HCT116 (cell line): ENCODE measurements at regions not wholly inside any gene's neighbourhood (a gene's known extent, or its start where the extent isn't known, plus 50 kb on each side); places are given as distances from the start of the nearest gene placed in this dataset.

Experiments used
- ATAC-seq: fragments of 200-7000 bp; cut with Tn5 transposase; 2 replicates; pipeline ENCODE4 v1.9.1; 2020; ENCODE audit warnings: mild to moderate bottlenecking, moderate library complexity
- BruUV-seq: library from RNA; stranded (reverse); fragments of 400-500 nt; replicated peaks from 2 replicates; lab custom pipeline; 2021; lab: Mats Ljungman, UMichigan
- CTCF ChIA-PET: fragments of 300-600 bp; sonication (Branson Sonifier 250); formaldehyde crosslinking; loops from one replicate; lab custom pipeline; 2021; ENCODE audit warnings: antibody characterized with exemption; lab: Charles Lee
- POLR2A ChIA-PET: fragments of 300-600, 350-600 bp; sonication (Branson Sonifier 250); formaldehyde crosslinking; loops from one replicate; lab custom pipeline; 2021; ENCODE audit warnings: antibody characterized with exemption; lab: Charles Lee
- RAD21 ChIA-PET, 2 experiments: fragments of 300-600 bp; sonication (Branson Sonifier 250); formaldehyde crosslinking; loops; one replicate each; lab custom pipeline; 2023; ENCODE audit warnings: low total read pairs in 2 of 2; ENCODE audit not compliant: uncharacterized antibody in 2 of 2, unreplicated experiment in 2 of 2, low non-redundant PET in 1 of 2; lab: Charles Lee
- DNase-seq: peaks from one replicate; pipeline ENCODE4 v3.0.0-alpha.2; 2010; ENCODE audit warnings: low read depth, low spot score
- H2AFZ ChIP-seq: fragments of 200-600 bp; shearing (Covaris generic), sonication (generic); 2 replicates; pipeline ENCODE4 v1.6.1; 2017; ENCODE audit warnings: low read depth, mixed run types, mixed read lengths, antibody characterized with exemption, low read length; ENCODE audit not compliant: poor library complexity, severe bottlenecking
- H3K27ac ChIP-seq: 2 replicates; pipeline ENCODE4 v1.5.1; 2012; ENCODE audit warnings: low read depth, low read length
- H3K27me3 ChIP-seq: fragments of 200-600 bp; sonication (generic); 2 replicates; pipeline ENCODE4 v1.6.1; 2016; ENCODE audit warnings: mixed run types, low read length, mixed read lengths; ENCODE audit not compliant: insufficient read depth
- H3K36me3 ChIP-seq, 2 experiments: fragments of 200-500 bp in 1 of 2; fragments of 200-600 bp in 1 of 2; sonication (Bioruptor generic) in 1 of 2; sonication (generic) in 1 of 2; 2 replicates each; pipeline versions ENCODE4 v1.5.1 to v1.6.1; 2014 to 2016; ENCODE audit warnings: low read length in 2 of 2, inconsistent platforms in 1 of 2, mixed read lengths in 1 of 2, mixed run types in 1 of 2; ENCODE audit not compliant: insufficient read depth in 2 of 2, control insufficient read depth in 1 of 2
- H3K4me1 ChIP-seq, 2 experiments: fragments of 200-600 bp in 1 of 2; sonication (generic) in 1 of 2; 2 replicates each; pipeline versions ENCODE4 v1.5.1 to v1.6.1; 2012 to 2017; ENCODE audit warnings: low read length in 2 of 2, inconsistent platforms in 1 of 2, mild to moderate bottlenecking in 1 of 2, mixed read lengths in 1 of 2, mixed run types in 1 of 2, moderate library complexity in 1 of 2; ENCODE audit not compliant: insufficient read depth in 2 of 2, control insufficient read depth in 1 of 2
- H3K4me2 ChIP-seq: fragments of 200-600 bp; sonication (generic); 2 replicates; pipeline ENCODE4 v1.6.1; 2017; ENCODE audit warnings: mixed run types, low read length, mixed read lengths
- H3K4me3 ChIP-seq, 2 experiments: fragments of 200-600 bp in 1 of 2; sonication (generic) in 1 of 2; replicated peaks in 1 of 2; 2 replicates each; pipeline ENCODE4 v1.5.1; 2011 to 2016; ENCODE audit warnings: low read length in 2 of 2, control low read depth in 1 of 2, low read depth in 1 of 2, mild to moderate bottlenecking in 1 of 2, mixed read lengths in 1 of 2, mixed run types in 1 of 2
- H3K79me2 ChIP-seq: fragments of 200-600 bp; sonication (generic); 2 replicates; pipeline ENCODE4 v1.6.1; 2017; ENCODE audit warnings: mild to moderate bottlenecking, mixed run types, low read length, moderate library complexity, mixed read lengths; ENCODE audit not compliant: insufficient read depth
- H3K9ac ChIP-seq: fragments of 200-600 bp; sonication (generic); 2 replicates; pipeline ENCODE4 v1.6.1; 2016; ENCODE audit warnings: low read length, mixed read lengths
- H3K9me2 ChIP-seq: fragments of 200-600 bp; sonication (generic), shearing (Covaris generic); 2 replicates; pipeline ENCODE4 v1.6.1; 2017; ENCODE audit warnings: mixed run types, mild to moderate bottlenecking, moderate library complexity; ENCODE audit not compliant: insufficient read depth
- H3K9me3 ChIP-seq, 2 experiments: fragments of 200-500 bp in 1 of 2; fragments of 200-600 bp in 1 of 2; sonication (Bioruptor generic) in 1 of 2; sonication (generic) in 1 of 2; 2 replicates each; pipeline ENCODE4 v1.6.1; 2014 to 2017; ENCODE audit warnings: low read length in 2 of 2, mixed read lengths in 2 of 2, inconsistent platforms in 1 of 2, low read depth in 1 of 2, mild to moderate bottlenecking in 1 of 2, mixed run types in 1 of 2, moderate library complexity in 1 of 2; ENCODE audit not compliant: control insufficient read depth in 1 of 2, insufficient read depth in 1 of 2
- H4K20me1 ChIP-seq: fragments of 200-600 bp; sonication (generic), shearing (Covaris generic); 2 replicates; pipeline ENCODE4 v1.6.1; 2017; ENCODE audit warnings: mixed run types, mild to moderate bottlenecking, moderate library complexity; ENCODE audit not compliant: insufficient read depth
- ATF3 ChIP-seq: IDR thresholded peaks from 2 replicates; pipeline ENCODE4 v1.6.1; 2012
- CBX3 ChIP-seq: IDR thresholded peaks from 2 replicates; pipeline ENCODE4 v1.6.1; 2012; ENCODE audit warnings: low read depth
- CEBPB ChIP-seq: IDR thresholded peaks from 2 replicates; pipeline ENCODE4 v1.6.1; 2012; ENCODE audit warnings: low read depth
- CTCF ChIP-seq, 3 experiments: fragments of 200-600 bp in 1 of 3; sonication (generic) in 1 of 3; IDR thresholded peaks in 2 of 3; conservative IDR thresholded peaks in 1 of 3; 2 replicates each; pipeline ENCODE4 v1.5.1; 2012 to 2017; ENCODE audit warnings: low read depth in 2 of 3, low read length in 2 of 3, antibody characterized with exemption in 1 of 3, borderline replicate concordance in 1 of 3, control low read depth in 1 of 3, mild to moderate bottlenecking in 1 of 3, mixed read lengths in 1 of 3, mixed run types in 1 of 3, moderate library complexity in 1 of 3; ENCODE audit not compliant: insufficient read depth in 1 of 3
- ELF1 ChIP-seq: IDR thresholded peaks from 2 replicates; pipeline ENCODE4 v1.6.1; 2012; ENCODE audit warnings: low read depth, borderline replicate concordance
- EZH2 ChIP-seq: fragments of 200-600 bp; sonication (generic); IDR thresholded peaks from 2 replicates; pipeline ENCODE4 v1.6.1; 2017; ENCODE audit warnings: antibody characterized with exemption, mixed run types
- EZH2phosphoT487 ChIP-seq: fragments of 200-600 bp; IDR thresholded peaks from 2 replicates; pipeline ENCODE4 v1.6.1; 2018; ENCODE audit warnings: antibody characterized with exemption, borderline replicate concordance
- FOSL1 ChIP-seq: IDR thresholded peaks from 2 replicates; pipeline ENCODE4 v1.6.1; 2012; ENCODE audit warnings: low read depth
- JUND ChIP-seq: IDR thresholded peaks from 2 replicates; pipeline ENCODE4 v1.6.1; 2012
- POLR2A ChIP-seq: IDR thresholded peaks from 2 replicates; pipeline ENCODE4 v1.7.0; 2011; ENCODE audit warnings: borderline replicate concordance; ENCODE audit not compliant: insufficient read depth, insufficient read length; ENCODE audit errors: extremely low read depth
- RAD21 ChIP-seq: IDR thresholded peaks from 2 replicates; pipeline ENCODE4 v1.6.1; 2012; ENCODE audit warnings: low read depth, mild to moderate bottlenecking
- REST ChIP-seq: IDR thresholded peaks from 2 replicates; pipeline ENCODE4 v1.6.1; 2012; ENCODE audit warnings: low read depth
- SIN3A ChIP-seq: IDR thresholded peaks from 2 replicates; pipeline ENCODE4 v1.6.1; 2012; ENCODE audit warnings: low read depth
- SP1 ChIP-seq: IDR thresholded peaks from 2 replicates; pipeline ENCODE4 v1.6.1; 2012; ENCODE audit warnings: low read depth
- SRF ChIP-seq: IDR thresholded peaks from 2 replicates; pipeline ENCODE4 v1.6.1; 2012; ENCODE audit warnings: low read depth
- TCF7L2 ChIP-seq: IDR thresholded peaks from 2 replicates; pipeline ENCODE4 v1.7.0; 2011; ENCODE audit warnings: borderline replicate concordance, inconsistent platforms; ENCODE audit not compliant: insufficient read depth, insufficient read length; ENCODE audit errors: extremely low read depth
- YY1 ChIP-seq: IDR thresholded peaks from 2 replicates; pipeline ENCODE4 v1.6.1; 2011; ENCODE audit warnings: low read length, low read depth, moderate library complexity, mild to moderate bottlenecking; ENCODE audit not compliant: insufficient replicate concordance; ENCODE audit errors: extremely low read depth
- ZBTB33 ChIP-seq: IDR thresholded peaks from 2 replicates; pipeline ENCODE4 v1.6.1; 2011; ENCODE audit warnings: mild to moderate bottlenecking, low read length, moderate library complexity; ENCODE audit not compliant: insufficient replicate concordance; ENCODE audit errors: extremely low read depth
- ZNF274 ChIP-seq: fragments of 200-500 bp; sonication (Bioruptor generic); IDR thresholded peaks from 2 replicates; pipeline ENCODE4 v1.6.1; 2014; ENCODE audit warnings: mild to moderate bottlenecking, low read depth, low read length, inconsistent platforms
- intact Hi-C: fragments of 100-400 bp; cut with micrococcal nuclease; formaldehyde crosslinking; loops from 2 replicates; pipeline ENCODE4 v1.10.0; 2022

- Histone ChIP-seq H3K79me2 (no peaks in the 10 kb centered on the region), H3K9ac (no peak overlapping the region), H2AFZ (no peak overlapping the region), H3K9me3 (no peaks in the 10 kb centered on the region), H3K27ac (no peak overlapping the region), H3K4me1 (no peaks in the 10 kb centered on the region), H3K27me3 (no peaks in the 10 kb centered on the region), H3K4me2 (no peak overlapping the region), H3K4me3 (no peak overlapping the region), H3K36me3 (no peaks in the 10 kb centered on the region), H3K9me2 (no peaks in the 10 kb centered on the region), H4K20me1 (no peaks in the 10 kb centered on the region)
- DNase-seq (no peak), ATAC-seq (no peak)
- ChIA-PET CTCF (no interaction called here), RAD21 (no interaction called here), POLR2A (no interaction called here)
- no TSS peak for BruUV-seq
- TF ChIP-seq CBX3 = no peak
- no peak for TF ChIP-seq SIN3A
- no peak for TF ChIP-seq SRF
- no peak for TF ChIP-seq ATF3
- no peak for TF ChIP-seq CEBPB
- no peak for TF ChIP-seq EZH2phosphoT487
- no peak for TF ChIP-seq TCF7L2
- no peak for TF ChIP-seq ZBTB33
- TF ChIP-seq EZH2 = no peak
- no peak for TF ChIP-seq ELF1
- no peak for TF ChIP-seq SP1
- TF ChIP-seq ZNF274 = no peak
- no peak for TF ChIP-seq POLR2A
- no peak for TF ChIP-seq RAD21
- no peak for TF ChIP-seq REST
- no peak for TF ChIP-seq YY1
- no peak for TF ChIP-seq FOSL1
- TF ChIP-seq JUND = no peak
- TF ChIP-seq CTCF (IDR thresholded peaks at IDR 0.05 in 2 of 3, conservative IDR thresholded peaks at IDR 0.05 in 1 of 3; ENCODE audit: borderline replicate concordance in 1 of 3, insufficient read depth in 1 of 3, low read depth in 2 of 3, low read length in 2 of 3) = no peak
- intact Hi-C loops = no loop called here
These were observed 823.8 kb upstream of the NRXN1 start for GRCh38 chr2:51855683-51856082.
